Caco-2 (cell line): ENCODE measurements at regions not wholly inside any gene's neighbourhood (a gene's known extent, or its start where the extent isn't known, plus 50 kb on each side); places are given as distances from the start of the nearest gene placed in this dataset.

Experiments used
- BruUV-seq: library from RNA; stranded (reverse); fragments of 400-500 nt; replicated peaks from 2 replicates; lab custom pipeline; 2021; lab: Mats Ljungman, UMichigan
- CTCF ChIA-PET: fragments of 300-600 bp; sonication (Branson Sonifier 250); formaldehyde crosslinking; loops from one replicate; lab custom pipeline; 2022; ENCODE audit warnings: antibody characterized with exemption; lab: Charles Lee
- POLR2A ChIA-PET: fragments of 300-600 bp; sonication (Branson Sonifier 250); formaldehyde crosslinking; loops from one replicate; lab custom pipeline; 2022; ENCODE audit warnings: antibody characterized with exemption; lab: Charles Lee
- DNase-seq, 2 experiments: peaks; one replicate each; pipeline versions ENCODE4 v3.0.0 to v3.0.0-alpha.2; 2020 to 2022
- H3K27me3 ChIP-seq: replicated peaks from 2 replicates; pipeline ENCODE4 v1.6.0; 2011; ENCODE audit warnings: low read length; ENCODE audit not compliant: control insufficient read depth, insufficient read depth
- H3K36me3 ChIP-seq: 2 replicates; pipeline ENCODE4 v1.5.1; 2011; ENCODE audit warnings: low read length; ENCODE audit not compliant: control insufficient read depth, insufficient read depth
- H3K4me1 ChIP-seq: fragments of 250-450 bp; sonication (Bioruptor Pico); 2 replicates; pipeline ENCODE4 v1.5.1; 2020; ENCODE audit warnings: mild to moderate bottlenecking
- H3K4me3 ChIP-seq: 2 replicates; pipeline ENCODE4 v1.5.1; 2011; ENCODE audit warnings: low read depth, mild to moderate bottlenecking, control low read depth, low read length
- H3K9me3 ChIP-seq: fragments of 250-450 bp; sonication (Bioruptor Pico); 2 replicates; pipeline ENCODE4 v1.5.1; 2020; ENCODE audit warnings: mild to moderate bottlenecking, moderate library complexity
- H3K27ac Mint-ChIP-seq: one replicate; pipeline ENCODE4 v1.8.0; 2022; ENCODE audit warnings: mixed read lengths; ENCODE audit not compliant: unreplicated experiment
- H3K27me3 Mint-ChIP-seq: one replicate; pipeline ENCODE4 v1.8.0; 2022; ENCODE audit warnings: mixed read lengths; ENCODE audit not compliant: insufficient read depth, unreplicated experiment
- H3K36me3 Mint-ChIP-seq: one replicate; pipeline ENCODE4 v1.8.0; 2022; ENCODE audit warnings: mild to moderate bottlenecking, mixed read lengths; ENCODE audit not compliant: insufficient read depth, unreplicated experiment
- H3K4me1 Mint-ChIP-seq: one replicate; pipeline ENCODE4 v1.8.0; 2022; ENCODE audit warnings: low read depth, mixed read lengths; ENCODE audit not compliant: unreplicated experiment
- H3K4me3 Mint-ChIP-seq: one replicate; pipeline ENCODE4 v1.8.0; 2022; ENCODE audit warnings: mild to moderate bottlenecking, moderate library complexity, mixed read lengths; ENCODE audit not compliant: unreplicated experiment
- H3K9me3 Mint-ChIP-seq: one replicate; pipeline ENCODE4 v1.8.0; 2022; ENCODE audit warnings: mixed read lengths; ENCODE audit not compliant: unreplicated experiment
- CTCF ChIP-seq, 2 experiments: fragments of 200-600 bp in 1 of 2; IDR thresholded peaks; 1 replicate in 1 of 2; 2 replicates in 1 of 2; pipeline versions ENCODE4 v1.5.1 to v1.8.0; 2011 to 2022; ENCODE audit warnings: antibody characterized with exemption in 1 of 2, control low read depth in 1 of 2, inconsistent platforms in 1 of 2, low read depth in 1 of 2, low read length in 1 of 2, mild to moderate bottlenecking in 1 of 2, moderate library complexity in 1 of 2; ENCODE audit not compliant: insufficient read depth in 1 of 2, severe bottlenecking in 1 of 2, unreplicated experiment in 1 of 2
- intact Hi-C: fragments of 100-400 bp; cut with micrococcal nuclease; formaldehyde crosslinking; loops from one replicate; pipeline ENCODE4 v1.10.0; 2022; ENCODE audit not compliant: unreplicated experiment

DNA sequence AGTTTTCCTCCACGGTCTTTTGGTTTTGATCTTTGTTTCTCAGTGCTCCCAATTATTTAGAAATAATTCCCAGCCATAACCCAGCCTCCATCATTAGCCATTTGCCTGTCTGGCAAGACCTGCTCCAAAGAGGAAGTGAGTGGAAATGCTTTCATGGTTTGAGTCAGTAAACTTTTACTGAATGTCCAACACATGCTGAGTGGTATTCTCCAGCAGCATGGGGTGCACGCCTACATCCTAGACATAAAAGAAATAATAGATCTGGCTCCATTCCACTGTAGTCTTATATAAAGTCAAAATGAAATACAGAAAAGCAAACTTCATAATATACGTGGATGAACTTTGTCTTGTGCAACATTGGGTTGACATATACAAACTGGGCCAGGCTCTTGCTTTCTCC, 757.2 kb downstream of the TLE1 start:
- BruUV-seq: no TSS peak
- DNase-seq: no peak
- Mint-ChIP-seq H3K9me3 (no peaks in the 10 kb centered on the region), H3K27me3 (no peaks in the 10 kb centered on the region), H3K4me3 (no peak overlapping the region), H3K27ac (no peak overlapping the region), H3K36me3 (no peaks in the 10 kb centered on the region), H3K4me1 (no peaks in the 10 kb centered on the region)
- Histone ChIP-seq H3K9me3 (no peaks in the 10 kb centered on the region), H3K4me3 (no peak overlapping the region), H3K27me3 (no peaks in the 10 kb centered on the region), H3K4me1 (no peaks in the 10 kb centered on the region), H3K36me3 (no peaks in the 10 kb centered on the region)
- TF ChIP-seq CTCF (IDR thresholded peaks at IDR 0.05; ENCODE audit: insufficient read depth in 1 of 2, low read depth in 1 of 2, low read length in 1 of 2, severe bottlenecking in 1 of 2, unreplicated experiment in 1 of 2): no peak
- intact Hi-C loops: no loop called here
- CTCF ChIA-PET: no interaction called here
- POLR2A ChIA-PET: no interaction called here

- ChIA-PET POLR2A (no interaction called here), CTCF (no interaction called here)
- intact Hi-C loops: no loop called here
- H3K27me3 ChIP-seq: no peaks in the 10 kb centered on the region
- BruUV-seq: no TSS peak
- Mint-ChIP-seq H3K9me3 (no peaks in the 10 kb centered on the region), H3K27ac (no peak overlapping the region), H3K36me3 (no peaks in the 10 kb centered on the region), H3K27me3 (no peaks in the 10 kb centered on the region), H3K4me1 (no peaks in the 10 kb centered on the region), H3K4me3 (no peak overlapping the region)
- no peak overlapping the region for H3K4me3 ChIP-seq
- no peaks in the 10 kb centered on the region for H3K36me3 ChIP-seq
- no peaks in the 10 kb centered on the region for H3K4me1 ChIP-seq
- DNase-seq: no peak
- no peak for TF ChIP-seq CTCF (IDR thresholded peaks at IDR 0.05; ENCODE audit: insufficient read depth in 1 of 2, low read depth in 1 of 2, low read length in 1 of 2, severe bottlenecking in 1 of 2, unreplicated experiment in 1 of 2)
- no peaks in the 10 kb centered on the region for H3K9me3 ChIP-seq
These were observed 758.2 kb downstream of the TLE1 start for GRCh38 chr9:80931163-80931562.

DNA sequence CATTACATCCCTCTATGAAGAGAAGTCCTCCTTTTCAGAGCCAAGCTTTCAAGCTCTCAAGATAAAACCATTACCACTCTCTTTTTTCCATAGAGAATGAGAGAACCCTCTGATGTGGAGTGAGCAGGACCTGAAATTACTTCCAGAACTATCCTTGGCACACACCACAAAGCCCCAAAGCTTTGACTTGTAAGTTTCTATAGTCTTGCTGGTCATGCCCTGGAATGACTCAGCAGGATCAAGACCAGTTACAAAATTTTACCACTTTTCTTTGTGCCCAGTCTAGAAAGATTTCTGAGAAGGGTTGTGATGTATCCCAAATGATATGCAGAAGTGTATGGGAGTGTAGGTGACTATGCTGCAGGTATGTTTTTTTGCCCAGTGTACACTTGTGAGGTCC, 760.6 kb downstream of the TLE1 start:
- DNase-seq: no peak
- H3K4me3 ChIP-seq: no peak overlapping the region
- H3K4me1 ChIP-seq: no peaks in the 10 kb centered on the region
- no peak overlapping the region for H3K4me3 Mint-ChIP-seq
- H3K9me3 Mint-ChIP-seq: no peaks in the 10 kb centered on the region
- H3K9me3 ChIP-seq: no peaks in the 10 kb centered on the region
- intact Hi-C loops: no loop called here
- H3K27me3 ChIP-seq: no peaks in the 10 kb centered on the region
- no peaks in the 10 kb centered on the region for H3K36me3 ChIP-seq
- no peak for TF ChIP-seq CTCF (IDR thresholded peaks at IDR 0.05; ENCODE audit: insufficient read depth in 1 of 2, low read depth in 1 of 2, low read length in 1 of 2, severe bottlenecking in 1 of 2, unreplicated experiment in 1 of 2)
- POLR2A ChIA-PET: no interaction called here
- BruUV-seq: no TSS peak
- CTCF ChIA-PET: no interaction called here
- no peaks in the 10 kb centered on the region for H3K4me1 Mint-ChIP-seq
- no peaks in the 10 kb centered on the region for H3K27me3 Mint-ChIP-seq
- H3K27ac Mint-ChIP-seq: no peak overlapping the region
- H3K36me3 Mint-ChIP-seq: no peaks in the 10 kb centered on the region
